ENCODE measurements at regions not wholly inside any gene's neighbourhood (a gene's known extent, or its start where the extent isn't known, plus 50 kb on each side); places are given as distances from the start of the nearest gene placed in this dataset.

DNA sequence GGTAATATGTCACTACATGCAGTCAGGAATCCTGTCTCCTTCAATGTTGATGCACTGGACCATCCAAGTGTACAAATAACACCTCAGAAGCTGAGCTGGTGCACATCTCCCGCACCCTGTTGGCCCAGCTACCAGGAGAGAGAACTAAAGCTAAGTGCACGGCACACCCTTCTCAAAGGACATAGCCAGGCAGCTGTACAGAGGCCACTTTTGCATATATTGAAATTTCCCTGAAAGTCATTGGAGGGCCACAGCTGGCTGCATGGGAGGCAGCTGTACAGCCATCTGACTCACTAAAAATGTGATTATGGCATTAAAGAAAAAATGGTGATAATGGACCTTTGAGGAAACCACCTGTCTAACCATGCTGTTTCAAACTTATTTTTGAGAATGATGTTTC is 441.7 kb downstream of the CBLN2 start:
- DNase-seq, result no peak
- peaks cover 8% of the 10 kb centered on the region for H3K9me3 Mint-ChIP-seq
- no peaks in the 10 kb centered on the region for H3K27me3 Mint-ChIP-seq
- intact Hi-C loops (cut with micrococcal nuclease), result no loop called here
- no peak overlapping the region for H3K4me3 Mint-ChIP-seq
- no peak overlapping the region for H3K27ac Mint-ChIP-seq
- POLR2A ChIA-PET, result no interaction called here
- H3K36me3 Mint-ChIP-seq, result no peaks in the 10 kb centered on the region
- CTCF ChIA-PET, result no interaction called here
- H3K4me1 Mint-ChIP-seq (ENCODE audit: low read depth), result no peaks in the 10 kb centered on the region

DNA sequence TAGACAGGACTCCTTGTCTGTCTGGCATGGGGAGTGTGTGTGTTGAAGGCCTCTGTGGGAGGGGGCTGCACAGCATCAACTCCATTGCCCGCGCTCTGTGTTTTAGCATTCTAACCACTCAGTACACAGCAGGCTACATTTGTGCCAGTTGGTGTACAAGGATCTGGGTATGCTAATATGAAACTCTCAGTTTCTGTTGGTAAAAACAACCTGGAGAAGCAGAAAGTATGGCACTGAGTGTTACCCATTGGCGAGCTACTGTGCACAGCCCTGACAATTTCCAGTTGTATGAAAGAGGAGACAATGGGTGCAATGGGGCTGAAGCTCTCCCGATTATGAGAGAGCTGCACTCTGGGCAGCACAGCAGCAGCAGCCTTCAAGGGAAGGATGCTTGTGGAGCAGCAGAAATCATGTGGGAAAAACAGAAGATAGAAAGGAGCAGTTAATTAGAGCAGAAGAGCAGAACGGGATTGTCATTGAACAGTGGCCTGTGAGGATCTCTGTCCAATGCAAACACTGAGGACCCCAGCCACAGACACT is 443.6 kb downstream of the CBLN2 start:
- H3K36me3 Mint-ChIP-seq, result no peaks in the 10 kb centered on the region
- intact Hi-C loops (cut with micrococcal nuclease), result no loop called here
- POLR2A ChIA-PET, result no interaction called here
- H3K27ac Mint-ChIP-seq, result no peak overlapping the region
- H3K27me3 Mint-ChIP-seq, result no peaks in the 10 kb centered on the region
- no peak overlapping the region for H3K4me3 Mint-ChIP-seq
- H3K4me1 Mint-ChIP-seq (ENCODE audit: low read depth), result no peaks in the 10 kb centered on the region
- DNase-seq, result no peak
- peaks cover 8% of the 10 kb centered on the region for H3K9me3 Mint-ChIP-seq
- CTCF ChIA-PET, result no interaction called here

DNA sequence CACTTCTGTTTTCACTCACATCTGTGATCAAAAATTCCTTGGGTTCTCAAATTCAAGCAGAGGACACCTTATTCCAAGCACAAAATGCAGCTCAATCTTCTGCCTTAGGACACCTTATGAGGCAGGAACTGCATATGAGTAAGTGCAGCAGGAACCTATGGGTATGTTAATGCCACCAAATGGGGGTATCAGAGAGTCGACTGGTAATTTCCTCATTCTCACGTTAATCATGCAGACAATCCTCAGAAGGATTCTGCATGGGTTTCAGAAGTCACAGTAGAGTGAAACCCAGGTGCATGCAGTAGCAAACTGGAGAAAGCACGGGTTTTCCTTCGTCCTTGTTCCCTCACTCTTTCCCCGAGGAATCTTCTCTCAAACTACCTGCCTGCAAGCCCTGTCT is 452.8 kb downstream of the CBLN2 start:
- Mint-ChIP-seq H3K36me3 (no peaks in the 10 kb centered on the region), H3K27ac (no peak overlapping the region), H3K27me3 (no peaks in the 10 kb centered on the region), H3K4me3 (no peak overlapping the region), H3K9me3 (no peaks in the 10 kb centered on the region), H3K4me1 (ENCODE audit: low read depth) (no peaks in the 10 kb centered on the region)
- intact Hi-C loops (cut with micrococcal nuclease), result no loop called here
- POLR2A ChIA-PET, result no interaction called here
- CTCF ChIA-PET, result no interaction called here
- DNase-seq, result no peak

DNA sequence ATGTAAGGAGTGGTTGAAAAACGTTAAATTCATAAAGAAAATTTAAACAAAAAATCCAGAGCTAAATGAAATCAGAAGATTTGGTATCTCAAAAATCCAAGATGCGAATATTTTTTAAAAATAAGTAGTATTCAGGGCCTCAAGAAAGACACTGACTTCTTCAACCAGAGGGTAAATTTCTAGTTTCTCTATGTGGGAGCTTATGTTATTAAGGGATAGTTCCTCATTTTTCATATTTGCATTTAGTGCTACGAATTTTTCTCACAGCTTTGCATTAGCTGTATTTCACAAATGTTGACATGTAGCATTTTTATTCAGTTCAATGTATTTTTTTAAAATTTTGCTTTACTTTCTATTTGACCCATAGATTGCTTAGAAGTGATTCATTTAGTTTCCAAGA is 454.7 kb downstream of the CBLN2 start:
- no peak for DNase-seq
- ChIA-PET CTCF (no interaction called here), POLR2A (no interaction called here)
- Mint-ChIP-seq H3K36me3 (no peaks in the 10 kb centered on the region), H3K27ac (no peak overlapping the region), H3K4me3 (no peak overlapping the region), H3K9me3 (no peaks in the 10 kb centered on the region), H3K4me1 (ENCODE audit: low read depth) (no peaks in the 10 kb centered on the region), H3K27me3 (no peaks in the 10 kb centered on the region)
- intact Hi-C loops (cut with micrococcal nuclease), result no loop called here

DNA sequence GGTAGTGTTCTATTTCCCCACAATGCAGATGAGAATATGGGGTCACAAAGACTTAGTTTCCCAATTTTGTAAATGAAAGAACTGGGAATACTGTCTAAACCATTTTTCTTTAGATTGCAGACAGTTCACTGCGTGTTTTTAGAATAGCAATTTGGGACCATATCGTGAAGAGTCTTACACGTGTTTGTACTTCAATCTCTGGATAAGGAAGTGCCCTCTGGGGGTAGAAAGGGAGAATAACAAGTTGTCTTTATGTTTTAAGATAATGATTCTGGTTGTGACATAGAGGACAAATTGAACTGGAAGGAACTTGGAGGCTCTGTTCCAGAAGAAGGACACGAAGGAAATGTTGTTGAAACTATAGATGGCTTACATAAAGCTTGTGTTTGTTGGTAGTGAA is 457.7 kb downstream of the CBLN2 start:
- no peak overlapping the region for H3K27ac Mint-ChIP-seq
- H3K4me1 Mint-ChIP-seq (ENCODE audit: low read depth), result no peaks in the 10 kb centered on the region
- ChIA-PET CTCF (no interaction called here), POLR2A (no interaction called here)
- H3K4me3 Mint-ChIP-seq, result no peak overlapping the region
- DNase-seq, result no peak
- H3K27me3 Mint-ChIP-seq, result no peaks in the 10 kb centered on the region
- H3K9me3 Mint-ChIP-seq, result no peaks in the 10 kb centered on the region
- no peaks in the 10 kb centered on the region for H3K36me3 Mint-ChIP-seq
- intact Hi-C loops (cut with micrococcal nuclease), result no loop called here

DNA sequence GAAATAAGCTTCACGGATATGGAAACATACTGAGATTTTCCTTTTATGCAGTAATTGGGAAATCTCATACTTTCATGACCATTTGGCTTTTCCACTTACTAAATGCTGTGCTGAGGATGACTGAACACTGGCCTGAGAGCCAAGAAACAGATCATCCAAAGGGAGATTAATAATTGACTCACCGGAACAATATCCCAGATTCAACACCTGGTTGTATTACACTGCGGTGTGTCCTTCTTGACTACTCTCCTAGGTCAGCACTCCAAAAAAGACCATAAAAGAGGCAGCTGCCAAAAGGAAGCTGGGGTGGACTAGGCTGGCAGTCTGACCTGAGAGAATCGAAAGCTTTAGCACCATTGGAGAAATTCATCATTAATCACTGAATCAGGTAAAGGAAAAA is 469.1 kb downstream of the CBLN2 start:
- POLR2A ChIA-PET, result no interaction called here
- Mint-ChIP-seq H3K9me3 (peaks cover 8% of the 10 kb centered on the region), H3K4me3 (no peak overlapping the region), H3K27ac (no peak overlapping the region), H3K27me3 (no peaks in the 10 kb centered on the region), H3K36me3 (no peaks in the 10 kb centered on the region), H3K4me1 (ENCODE audit: low read depth) (no peaks in the 10 kb centered on the region)
- intact Hi-C loops (cut with micrococcal nuclease), result no loop called here
- CTCF ChIA-PET, result no interaction called here
- no peak for DNase-seq

DNA sequence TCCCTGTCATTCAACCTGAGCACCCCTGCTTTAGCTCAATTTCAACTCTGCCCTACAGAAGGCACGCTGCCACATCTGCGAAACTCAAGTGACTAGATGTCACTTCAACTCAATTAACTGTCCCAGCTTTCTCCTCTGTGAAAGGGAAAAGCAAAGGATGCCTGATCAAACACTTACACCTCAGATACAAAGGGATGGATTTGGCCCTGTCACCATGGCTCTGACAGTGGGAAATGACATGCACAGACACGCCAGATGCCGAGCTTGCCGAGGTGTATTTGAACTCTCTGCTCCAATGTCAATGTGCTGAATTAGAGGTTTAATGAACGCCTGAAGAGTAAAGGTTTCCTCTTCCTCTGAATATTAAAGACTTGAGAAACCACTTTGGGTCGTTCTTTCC is 481.1 kb downstream of the CBLN2 start:
- ChIA-PET POLR2A (no interaction called here), CTCF (no interaction called here)
- Mint-ChIP-seq H3K27ac (no peak overlapping the region), H3K36me3 (no peaks in the 10 kb centered on the region), H3K9me3 (peaks cover 3% of the 10 kb centered on the region), H3K27me3 (no peaks in the 10 kb centered on the region), H3K4me3 (no peak overlapping the region), H3K4me1 (ENCODE audit: low read depth) (no peaks in the 10 kb centered on the region)
- DNase-seq, result no peak
- intact Hi-C loops (cut with micrococcal nuclease), result no loop called here

DNA sequence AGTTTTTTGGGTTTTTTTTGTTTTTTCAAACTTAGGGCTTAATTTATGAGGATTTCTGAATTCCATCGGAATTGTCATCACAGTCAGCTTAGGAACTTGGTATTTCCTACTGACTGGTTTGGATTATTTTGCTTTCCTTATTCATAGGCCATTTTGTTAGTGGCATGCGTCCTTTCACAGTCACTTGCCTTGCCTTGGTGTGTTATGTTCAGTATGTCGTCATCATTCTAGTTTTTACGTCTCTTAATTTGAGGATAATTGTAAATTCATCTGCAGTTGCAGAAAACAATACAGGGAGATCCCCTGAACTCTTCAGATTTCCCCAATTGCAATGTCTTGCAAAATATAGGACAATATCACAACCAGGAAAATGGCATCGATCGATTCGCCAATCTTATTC is 485.3 kb downstream of the CBLN2 start:
- CTCF ChIA-PET, result no interaction called here
- Mint-ChIP-seq H3K36me3 (no peaks in the 10 kb centered on the region), H3K4me3 (no peak overlapping the region), H3K9me3 (peaks cover 9% of the 10 kb centered on the region), H3K27ac (no peak overlapping the region), H3K27me3 (no peaks in the 10 kb centered on the region), H3K4me1 (ENCODE audit: low read depth) (no peaks in the 10 kb centered on the region)
- no peak for DNase-seq
- intact Hi-C loops (cut with micrococcal nuclease), result no loop called here
- POLR2A ChIA-PET, result no interaction called here

DNA sequence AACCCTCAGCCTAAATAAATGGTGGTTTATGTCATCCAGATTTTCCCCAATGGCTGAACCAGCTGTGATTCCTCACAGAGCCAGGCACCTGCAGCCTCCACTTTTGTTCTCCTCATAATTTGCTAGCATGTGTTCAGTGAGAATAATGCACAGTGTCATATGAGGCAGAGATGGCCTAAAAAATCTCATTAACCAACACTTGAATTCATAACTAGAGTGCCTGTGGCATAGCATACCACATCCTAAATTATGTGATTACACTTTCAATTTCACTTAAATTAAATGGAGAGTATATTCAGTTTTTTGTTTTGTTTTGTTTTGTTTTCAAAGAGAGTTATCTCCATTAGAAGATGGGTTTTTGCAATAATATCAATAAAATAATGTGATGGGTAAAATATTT is 488.0 kb downstream of the CBLN2 start:
- DNase-seq, result no peak
- H3K9me3 Mint-ChIP-seq, result peaks cover 7% of the 10 kb centered on the region
- H3K36me3 Mint-ChIP-seq, result no peaks in the 10 kb centered on the region
- H3K27me3 Mint-ChIP-seq, result no peaks in the 10 kb centered on the region
- H3K4me1 Mint-ChIP-seq (ENCODE audit: low read depth), result no peaks in the 10 kb centered on the region
- intact Hi-C loops (cut with micrococcal nuclease), result no loop called here
- H3K27ac Mint-ChIP-seq, result no peak overlapping the region
- ChIA-PET CTCF (no interaction called here), POLR2A (no interaction called here)
- no peak overlapping the region for H3K4me3 Mint-ChIP-seq

DNA sequence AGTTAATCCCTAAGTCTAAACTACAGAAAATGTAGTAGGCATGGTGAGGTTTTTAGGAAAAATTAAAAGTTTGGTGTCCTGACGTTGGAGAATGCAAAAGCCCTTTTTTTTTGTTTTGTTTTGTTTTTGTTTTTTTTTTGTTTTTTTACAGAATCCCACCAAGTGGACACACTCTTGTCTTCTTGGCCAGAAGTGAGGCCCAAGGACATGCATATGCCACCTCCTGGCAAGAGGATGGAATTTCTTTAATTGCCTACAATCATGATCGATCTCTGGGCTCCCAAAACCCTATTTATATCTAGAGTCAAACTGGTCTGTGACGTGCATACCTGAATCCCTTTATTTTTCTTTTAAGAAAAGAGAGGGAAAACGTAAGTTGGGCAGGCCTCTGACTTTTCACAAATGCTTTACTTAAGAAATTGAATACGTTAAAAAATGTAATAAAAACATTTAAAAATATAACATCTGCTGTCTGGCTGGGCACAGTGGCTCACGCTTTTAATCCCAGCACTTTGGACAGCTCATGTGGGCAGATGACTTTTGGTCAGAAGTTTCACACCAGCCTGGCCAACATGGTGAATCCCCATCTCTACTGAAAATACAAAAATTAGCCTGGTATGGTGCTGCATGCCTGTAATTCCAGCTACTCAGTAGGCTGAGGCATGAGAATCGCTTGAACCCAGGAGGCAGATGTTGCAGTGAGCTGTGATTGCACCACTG is 502.7 kb downstream of the CBLN2 start:
- Mint-ChIP-seq H3K36me3 (no peaks in the 10 kb centered on the region), H3K4me1 (ENCODE audit: low read depth) (no peaks in the 10 kb centered on the region), H3K27ac (no peak overlapping the region), H3K9me3 (peaks cover 9% of the 10 kb centered on the region), H3K4me3 (no peak overlapping the region), H3K27me3 (no peaks in the 10 kb centered on the region)
- intact Hi-C loops (cut with micrococcal nuclease), result no loop called here
- POLR2A ChIA-PET, result no interaction called here
- CTCF ChIA-PET, result no interaction called here
- no peak for DNase-seq

DNA sequence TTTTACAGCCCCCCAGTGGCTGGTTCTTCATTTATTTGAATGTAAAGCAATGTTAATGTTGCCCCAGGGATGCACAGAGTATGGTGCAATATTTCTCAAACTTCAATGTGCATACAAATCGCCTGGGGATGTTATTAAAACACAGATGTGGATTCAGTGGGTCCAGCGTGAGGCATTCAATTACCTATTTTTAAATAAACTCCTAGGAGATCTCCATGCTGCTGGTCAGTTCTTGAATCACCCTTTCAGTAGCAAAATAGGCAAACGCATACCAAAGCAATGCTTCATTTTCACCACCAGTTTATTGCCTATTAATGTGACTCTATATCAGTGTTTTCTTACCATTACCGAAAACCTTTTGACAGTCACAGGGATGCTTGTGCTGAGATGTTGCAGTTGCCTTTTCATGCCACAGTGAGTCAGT is 530.7 kb downstream of the CBLN2 start:
- ChIA-PET CTCF (no interaction called here), POLR2A (no interaction called here)
- H3K4me1 Mint-ChIP-seq (ENCODE audit: low read depth), result no peaks in the 10 kb centered on the region
- H3K4me3 Mint-ChIP-seq, result no peak overlapping the region
- no peak overlapping the region for H3K27ac Mint-ChIP-seq
- DNase-seq, result no peak
- H3K27me3 Mint-ChIP-seq, result no peaks in the 10 kb centered on the region
- H3K36me3 Mint-ChIP-seq, result no peaks in the 10 kb centered on the region
- H3K9me3 Mint-ChIP-seq, result peaks cover 10% of the 10 kb centered on the region
- intact Hi-C loops (cut with micrococcal nuclease), result no loop called here

DNA sequence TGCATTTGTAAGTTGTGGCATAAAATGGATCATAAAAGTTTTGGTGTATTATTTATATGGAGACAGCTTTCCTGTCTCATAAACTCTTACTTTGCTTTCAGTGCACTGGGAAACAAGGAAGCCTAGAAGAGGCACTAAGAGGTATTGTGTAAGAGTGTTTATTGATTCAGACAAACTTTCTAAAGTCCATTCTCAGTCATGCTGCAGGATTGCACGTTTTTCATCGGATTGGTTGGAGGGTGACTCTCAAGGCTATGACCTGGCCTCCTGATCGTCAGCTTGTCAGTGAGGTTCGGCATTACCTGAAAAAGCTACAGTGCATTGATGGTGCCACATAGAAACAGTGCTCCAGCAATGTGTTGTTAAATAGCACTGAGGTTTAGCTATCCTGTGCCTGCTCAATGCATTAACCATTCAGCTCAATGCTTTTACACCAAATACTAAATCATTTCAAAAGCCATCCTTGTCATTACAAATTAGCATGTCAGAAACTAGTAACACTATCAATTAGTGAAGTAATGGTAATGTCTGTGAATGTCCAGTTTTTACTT is 545.5 kb downstream of the CBLN2 start:
- Mint-ChIP-seq H3K9me3 (peaks cover 7% of the 10 kb centered on the region), H3K4me1 (ENCODE audit: low read depth) (no peaks in the 10 kb centered on the region), H3K36me3 (no peaks in the 10 kb centered on the region), H3K27ac (no peak overlapping the region), H3K4me3 (no peak overlapping the region), H3K27me3 (no peaks in the 10 kb centered on the region)
- intact Hi-C loops (cut with micrococcal nuclease), result no loop called here
- CTCF ChIA-PET, result no interaction called here
- DNase-seq, result no peak
- POLR2A ChIA-PET, result no interaction called here

DNA sequence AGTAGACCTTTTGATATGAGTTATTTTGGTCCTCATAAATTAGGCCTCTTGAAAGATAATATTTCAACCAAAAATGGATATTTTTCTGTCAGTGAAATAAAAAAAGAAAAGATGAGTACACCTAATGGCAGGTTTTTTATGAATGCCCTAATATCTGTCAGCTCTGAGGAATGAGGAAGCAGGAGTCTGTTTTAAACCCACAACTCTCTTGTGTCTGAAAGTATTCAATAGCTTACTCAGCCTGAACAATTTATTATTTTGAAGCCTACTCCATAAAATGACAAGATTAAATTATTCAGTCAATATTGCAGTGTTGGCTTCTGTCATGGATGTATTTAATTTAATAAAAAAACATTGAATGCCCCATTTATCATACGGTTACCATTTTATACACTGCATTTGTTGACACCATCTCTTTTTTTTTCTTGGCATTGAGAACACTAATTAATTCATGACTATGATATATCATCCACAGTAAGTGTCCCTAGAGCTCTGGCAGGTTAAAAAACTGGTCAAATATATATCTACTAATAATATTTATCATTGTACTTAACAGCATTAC is 548.2 kb downstream of the CBLN2 start:
- Mint-ChIP-seq H3K27ac (no peak overlapping the region), H3K36me3 (no peaks in the 10 kb centered on the region), H3K4me3 (no peak overlapping the region), H3K4me1 (ENCODE audit: low read depth) (no peaks in the 10 kb centered on the region), H3K27me3 (no peaks in the 10 kb centered on the region), H3K9me3 (peaks cover 6% of the 10 kb centered on the region)
- ChIA-PET POLR2A (no interaction called here), CTCF (no interaction called here)
- DNase-seq, result no peak
- intact Hi-C loops (cut with micrococcal nuclease), result no loop called here

Measured in activated CD4-positive, alpha-beta memory T cell treated with anti-CD3 and anti-CD28 coated beads for 36 hours (primary cell).